HepG2 (cell line): ENCODE measurements at regions not wholly inside any gene's neighbourhood (a gene's known extent, or its start where the extent isn't known, plus 50 kb on each side); places are given as distances from the start of the nearest gene placed in this dataset.

Experiments
- FOXO1 ChIP-seq: sonication (generic); formaldehyde crosslinking; IDR thresholded peaks from 2 replicates; pipeline ENCODE4 v1.4.0; 2020; ENCODE audit warnings: missing genetic modification reagents
- GABPA ChIP-seq, 2 experiments: IDR thresholded peaks; 2 replicates each; pipeline ENCODE4 v1.6.1; 2011 to 2016; ENCODE audit warnings: low read depth in 2 of 2, low read length in 1 of 2, missing biosample characterization in 1 of 2, missing genetic modification characterization in 1 of 2
- HDAC6 ChIP-seq: fragments of 200-600 bp; sonication (generic); IDR thresholded peaks from 2 replicates; pipeline ENCODE4 v1.7.0; 2017; ENCODE audit warnings: mild to moderate bottlenecking, antibody characterized with exemption, low read length, low read depth
- LCORL ChIP-seq, 2 experiments: fragments of 450-650 bp in 1 of 2; sonication (generic) in 1 of 2; formaldehyde crosslinking in 1 of 2; IDR thresholded peaks; 2 replicates each; pipeline versions ENCODE4 v1.5.0 to v1.6.1; 2017 to 2020; ENCODE audit warnings: antibody characterized with exemption in 1 of 2, missing genetic modification reagents in 1 of 2
- MYNN ChIP-seq: sonication (generic); formaldehyde crosslinking; IDR thresholded peaks from 2 replicates; pipeline ENCODE4 v1.4.0; 2020; ENCODE audit warnings: mild to moderate bottlenecking, low read depth, missing genetic modification reagents
- NFKB2 ChIP-seq: sonication (generic); formaldehyde crosslinking; IDR thresholded peaks from 2 replicates; pipeline ENCODE4 v1.4.0; 2020; ENCODE audit warnings: missing genetic modification reagents, borderline replicate concordance
- PAF1 ChIP-seq: IDR thresholded peaks from 2 replicates; pipeline ENCODE4 v1.6.1; 2016; ENCODE audit warnings: missing genetic modification reagents, missing compliant biosample characterization
- RBFOX2 ChIP-seq: fragments of 200-400 bp; formaldehyde crosslinking; IDR thresholded peaks from 2 replicates; pipeline ENCODE4 v1.6.1; 2017; ENCODE audit warnings: low read depth, mild to moderate bottlenecking, low read length
- SYNCRIP ChIP-seq: fragments of 200-400 bp; formaldehyde crosslinking; IDR thresholded peaks from 2 replicates; pipeline ENCODE4 v1.6.1; 2018; ENCODE audit warnings: mild to moderate bottlenecking, low read depth, low read length; ENCODE audit not compliant: insufficient read depth
- TBX2 ChIP-seq: sonication (generic); formaldehyde crosslinking; IDR thresholded peaks from 2 replicates; pipeline ENCODE4 v1.5.0; 2020; ENCODE audit warnings: missing genetic modification reagents, mild to moderate bottlenecking, borderline replicate concordance
- TCF7 ChIP-seq: sonication (generic); IDR thresholded peaks from 2 replicates; pipeline ENCODE4 v1.6.1; 2016; ENCODE audit warnings: antibody characterized with exemption, low read depth
- ZFP36 ChIP-seq: fragments of 150-350 bp; IDR thresholded peaks from 2 replicates; pipeline ENCODE4 v1.6.1; 2018; ENCODE audit warnings: borderline replicate concordance, low read length, low read depth; ENCODE audit not compliant: partially characterized antibody
- ZKSCAN5 ChIP-seq: sonication (generic); formaldehyde crosslinking; IDR thresholded peaks from 2 replicates; pipeline ENCODE4 v1.5.1; 2020; ENCODE audit warnings: mild to moderate bottlenecking, missing genetic modification reagents
- TF ChIP-seq, protein P1 (sequence below): sonication (generic); formaldehyde crosslinking; IDR thresholded peaks from 2 replicates; pipeline ENCODE4 v1.4.0; 2020; ENCODE audit warnings: missing genetic modification reagents
- TF ChIP-seq, protein P2 (sequence below): sonication (generic); formaldehyde crosslinking; IDR thresholded peaks from 2 replicates; pipeline ENCODE4 v1.5.1; 2020; ENCODE audit warnings: mild to moderate bottlenecking, missing genetic modification reagents
- TF ChIP-seq, protein P3 (sequence below): sonication (generic); formaldehyde crosslinking; IDR thresholded peaks from 2 replicates; pipeline ENCODE4 v1.5.0; 2020; ENCODE audit warnings: missing genetic modification reagents, mild to moderate bottlenecking, borderline replicate concordance
- TF ChIP-seq, protein P4 (sequence below): sonication (generic); formaldehyde crosslinking; IDR thresholded peaks from 2 replicates; pipeline ENCODE4 v1.4.0; 2020; ENCODE audit warnings: missing genetic modification reagents
- TF ChIP-seq, protein P5 (sequence below): sonication (generic); formaldehyde crosslinking; IDR thresholded peaks from 2 replicates; pipeline ENCODE4 v1.5.0; 2020; ENCODE audit warnings: mild to moderate bottlenecking, missing genetic modification reagents, borderline replicate concordance
- TF ChIP-seq, protein P6 (sequence below): IDR thresholded peaks from 2 replicates; pipeline ENCODE4 v1.6.1; 2012; ENCODE audit warnings: low read depth, low read length, improper control_type of control experiment

DNA sequence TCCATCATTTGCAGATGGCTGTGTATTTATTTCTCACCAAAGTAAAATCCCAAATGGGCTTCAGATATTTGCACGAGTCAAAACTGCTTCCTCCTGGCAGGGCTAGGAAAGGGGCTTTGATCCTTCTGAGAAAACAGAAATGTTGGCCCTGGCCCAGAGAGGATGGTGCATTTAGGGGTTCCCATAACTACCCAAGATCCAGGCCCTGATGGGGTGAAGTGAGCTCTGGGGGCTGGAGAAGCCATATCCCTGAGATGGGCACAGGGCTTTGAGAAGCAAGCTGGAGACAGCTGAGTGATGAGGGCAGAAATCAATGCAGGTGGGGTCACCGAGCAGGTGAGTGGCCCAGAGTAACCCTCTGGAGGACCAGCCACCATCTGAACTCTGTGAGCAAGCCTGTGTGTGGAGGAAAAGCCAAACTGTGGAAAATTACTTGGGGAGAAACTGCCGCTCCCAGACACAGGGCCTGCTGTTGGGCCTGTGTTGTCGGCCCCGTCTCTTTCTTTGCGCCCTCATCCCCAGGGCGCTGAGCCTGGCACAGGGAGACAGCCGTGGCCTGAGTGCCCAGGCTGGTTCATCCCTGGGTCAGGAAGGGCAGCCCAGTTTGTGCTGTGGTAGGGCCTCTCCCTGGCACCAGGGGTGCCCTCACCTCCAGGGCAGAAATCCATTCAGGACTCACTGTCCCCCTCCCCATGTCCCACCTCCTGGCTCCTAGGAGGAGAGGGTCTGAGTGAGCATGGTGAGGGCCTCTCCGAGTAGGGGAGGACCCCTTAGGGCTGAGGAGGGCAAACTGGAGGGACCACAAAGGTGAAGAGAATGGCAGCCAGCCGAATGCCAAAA lies 167.8 kb upstream of the HAAO start (continued):
- TF ChIP-seq RBFOX2 (no peak), GABPA (IDR thresholded peaks at IDR 0.05; ENCODE audit: low read depth, low read length) (no peak), GABPA (CRISPR knock-in tag; IDR thresholded peaks at IDR 0.05; ENCODE audit: low read depth) (no peak), HDAC6 (no peak), PAF1 (no peak), SYNCRIP (no peak), TCF7 (no peak), MYNN (no peak), TBX2 (no peak), ZFP36 (no peak), LCORL (IDR thresholded peaks at IDR 0.05) (no peak), LCORL (CRISPR knock-in tag; IDR thresholded peaks at IDR 0.05) (no peak; the same call in 1 of the 2 replicates), NFKB2 (CRISPR knock-in tag) (no peak), FOXO1 (CRISPR knock-in tag) (no peak), ZKSCAN5 (CRISPR knock-in tag) (no peak)
- TF ChIP-seq, protein P1, sequence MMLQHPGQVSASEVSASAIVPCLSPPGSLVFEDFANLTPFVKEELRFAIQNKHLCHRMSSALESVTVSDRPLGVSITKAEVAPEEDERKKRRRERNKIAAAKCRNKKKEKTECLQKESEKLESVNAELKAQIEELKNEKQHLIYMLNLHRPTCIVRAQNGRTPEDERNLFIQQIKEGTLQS (CRISPR knock-in tag), result no peak
- TF ChIP-seq, protein P2, sequence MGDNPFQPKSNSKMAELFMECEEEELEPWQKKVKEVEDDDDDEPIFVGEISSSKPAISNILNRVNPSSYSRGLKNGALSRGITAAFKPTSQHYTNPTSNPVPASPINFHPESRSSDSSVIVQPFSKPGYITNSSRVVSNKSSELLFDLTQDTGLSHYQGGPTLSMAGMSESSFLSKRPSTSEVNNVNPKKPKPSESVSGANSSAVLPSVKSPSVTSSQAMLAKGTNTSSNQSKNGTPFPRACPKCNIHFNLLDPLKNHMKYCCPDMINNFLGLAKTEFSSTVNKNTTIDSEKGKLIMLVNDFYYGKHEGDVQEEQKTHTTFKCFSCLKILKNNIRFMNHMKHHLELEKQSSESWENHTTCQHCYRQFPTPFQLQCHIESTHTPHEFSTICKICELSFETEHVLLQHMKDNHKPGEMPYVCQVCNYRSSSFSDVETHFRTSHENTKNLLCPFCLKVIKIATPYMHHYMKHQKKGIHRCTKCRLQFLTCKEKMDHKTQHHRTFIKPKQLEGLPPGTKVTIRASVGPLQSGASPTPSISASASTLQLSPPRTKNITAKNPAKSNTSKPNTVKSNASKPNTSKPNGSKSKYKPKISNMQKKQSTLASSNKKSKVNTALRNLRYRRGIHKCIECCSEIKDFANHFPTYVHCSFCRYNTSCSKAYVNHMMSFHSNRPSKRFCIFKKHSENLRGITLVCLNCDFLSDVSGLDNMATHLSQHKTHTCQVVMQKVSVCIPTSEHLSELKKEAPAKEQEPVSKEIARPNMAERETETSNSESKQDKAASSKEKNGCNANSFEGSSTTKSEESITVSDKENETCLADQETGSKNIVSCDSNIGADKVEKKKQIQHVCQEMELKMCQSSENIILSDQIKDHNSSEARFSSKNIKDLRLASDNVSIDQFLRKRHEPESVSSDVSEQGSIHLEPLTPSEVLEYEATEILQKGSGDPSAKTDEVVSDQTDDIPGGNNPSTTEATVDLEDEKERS (CRISPR knock-in tag), result no peak
- TF ChIP-seq, protein P3, sequence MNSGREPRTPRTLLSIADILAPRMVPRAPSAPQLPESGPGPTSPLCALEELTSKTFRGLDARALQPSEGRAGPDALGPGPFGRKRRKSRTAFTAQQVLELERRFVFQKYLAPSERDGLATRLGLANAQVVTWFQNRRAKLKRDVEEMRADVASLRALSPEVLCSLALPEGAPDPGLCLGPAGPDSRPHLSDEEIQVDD, result no peak
- TF ChIP-seq, protein P4, sequence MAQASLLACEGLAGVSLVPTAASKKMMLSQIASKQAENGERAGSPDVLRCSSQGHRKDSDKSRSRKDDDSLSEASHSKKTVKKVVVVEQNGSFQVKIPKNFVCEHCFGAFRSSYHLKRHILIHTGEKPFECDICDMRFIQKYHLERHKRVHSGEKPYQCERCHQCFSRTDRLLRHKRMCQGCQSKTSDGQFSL, result no peak
- TF ChIP-seq, protein P5, sequence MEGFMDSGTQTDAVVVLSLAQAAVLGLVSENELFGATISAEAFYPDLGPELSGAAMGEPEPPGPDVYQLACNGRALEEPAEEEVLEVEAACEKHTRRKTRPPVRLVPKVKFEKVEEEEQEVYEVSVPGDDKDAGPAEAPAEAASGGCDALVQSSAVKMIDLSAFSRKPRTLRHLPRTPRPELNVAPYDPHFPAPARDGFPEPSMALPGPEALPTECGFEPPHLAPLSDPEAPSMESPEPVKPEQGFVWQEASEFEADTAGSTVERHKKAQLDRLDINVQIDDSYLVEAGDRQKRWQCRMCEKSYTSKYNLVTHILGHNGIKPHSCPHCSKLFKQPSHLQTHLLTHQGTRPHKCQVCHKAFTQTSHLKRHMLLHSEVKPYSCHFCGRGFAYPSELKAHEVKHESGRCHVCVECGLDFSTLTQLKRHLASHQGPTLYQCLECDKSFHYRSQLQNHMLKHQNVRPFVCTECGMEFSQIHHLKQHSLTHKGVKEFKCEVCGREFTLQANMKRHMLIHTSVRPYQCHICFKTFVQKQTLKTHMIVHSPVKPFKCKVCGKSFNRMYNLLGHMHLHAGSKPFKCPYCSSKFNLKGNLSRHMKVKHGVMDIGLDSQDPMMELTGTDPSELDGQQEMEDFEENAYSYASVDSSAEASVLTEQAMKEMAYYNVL (CRISPR knock-in tag), result no peak
- TF ChIP-seq, protein P6, sequence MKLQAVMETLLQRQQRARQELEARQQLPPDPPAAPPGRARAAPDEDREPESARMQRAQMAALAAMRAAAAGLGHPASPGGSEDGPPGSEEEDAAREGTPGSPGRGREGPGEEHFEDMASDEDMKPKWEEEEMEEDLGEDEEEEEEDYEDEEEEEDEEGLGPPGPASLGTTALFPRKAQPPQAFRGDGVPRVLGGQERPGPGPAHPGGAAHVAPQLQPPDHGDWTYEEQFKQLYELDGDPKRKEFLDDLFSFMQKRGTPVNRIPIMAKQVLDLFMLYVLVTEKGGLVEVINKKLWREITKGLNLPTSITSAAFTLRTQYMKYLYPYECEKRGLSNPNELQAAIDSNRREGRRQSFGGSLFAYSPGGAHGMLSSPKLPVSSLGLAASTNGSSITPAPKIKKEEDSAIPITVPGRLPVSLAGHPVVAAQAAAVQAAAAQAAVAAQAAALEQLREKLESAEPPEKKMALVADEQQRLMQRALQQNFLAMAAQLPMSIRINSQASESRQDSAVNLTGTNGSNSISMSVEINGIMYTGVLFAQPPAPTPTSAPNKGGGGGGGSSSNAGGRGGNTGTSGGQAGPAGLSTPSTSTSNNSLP, result no peak
